ENCODE measurements at regions not wholly inside any gene's neighbourhood (a gene's known extent, or its start where the extent isn't known, plus 50 kb on each side); places are given as distances from the start of the nearest gene placed in this dataset.
A peak's percentile ranks its signal among the peaks of the same experiment; 100 is the strongest.

GRCh38 chr6:156519940-156520339 lies 257.2 kb upstream of the ARID1B start:
- H3K4me3 ChIP-seq = no peak overlapping the region
- H3K9me3 ChIP-seq (ENCODE audit: low read depth, low read length) = no peaks in the 10 kb centered on the region
- no peak overlapping the region for H3K9ac ChIP-seq (ENCODE audit: insufficient read length)
- H3K27ac ChIP-seq = no peak overlapping the region
- H3K36me3 ChIP-seq (ENCODE audit: insufficient read depth, low read length) = no peaks in the 10 kb centered on the region
- no peak for DNase-seq (ENCODE audit: low read depth, low spot score)
- TF ChIP-seq EZH2 (IDR thresholded peaks at IDR 0.05) (no peak), FOXP2 (optimal IDR thresholded peaks at IDR 0.05; ENCODE audit: control extremely low read depth, extremely low read length, insufficient read depth) (no peak)

GRCh38 chr6:156517088-156517487 lies 260.1 kb upstream of the ARID1B start:
- Histone ChIP-seq H3K27ac (no peak overlapping the region), H3K9ac (ENCODE audit: insufficient read length) (no peak overlapping the region), H3K4me3 (no peak overlapping the region), H3K9me3 (ENCODE audit: low read depth, low read length) (no peaks in the 10 kb centered on the region), H3K36me3 (ENCODE audit: insufficient read depth, low read length) (no peaks in the 10 kb centered on the region)
- no peak for TF ChIP-seq EZH2 (IDR thresholded peaks at IDR 0.05)
- TF ChIP-seq FOXP2 (optimal IDR thresholded peaks at IDR 0.05; ENCODE audit: control extremely low read depth, extremely low read length, insufficient read depth) = no peak
- no peak for TF ChIP-seq POLR2AphosphoS5 (IDR thresholded peaks at IDR 0.05; ENCODE audit: borderline replicate concordance, low read depth, low read length)
- no peak for DNase-seq (ENCODE audit: low read depth, low spot score)

GRCh38 chr6:156515242-156515641 lies 261.9 kb upstream of the ARID1B start:
- no peak for TF ChIP-seq EZH2 (IDR thresholded peaks at IDR 0.05)
- peak; percentile 68; the same call in 1 of the 2 replicates for TF ChIP-seq POLR2AphosphoS5 (IDR thresholded peaks at IDR 0.05; ENCODE audit: borderline replicate concordance, low read depth, low read length)
- DNase-seq (ENCODE audit: low read depth, low spot score) = peak; percentile 20
- no peak overlapping the region for H3K4me3 ChIP-seq

GRCh38 chr6:156513504-156513903 lies 263.7 kb upstream of the ARID1B start:
- H3K36me3 ChIP-seq (ENCODE audit: insufficient read depth, low read length) = no peaks in the 10 kb centered on the region
- H3K9me3 ChIP-seq (ENCODE audit: low read depth, low read length) = no peaks in the 10 kb centered on the region
- H3K4me3 ChIP-seq = no peak overlapping the region
- no peak overlapping the region for H3K27ac ChIP-seq
- no peak for DNase-seq (ENCODE audit: low read depth, low spot score)
- no peak overlapping the region for H3K9ac ChIP-seq (ENCODE audit: insufficient read length)
- TF ChIP-seq EZH2 (IDR thresholded peaks at IDR 0.05) = no peak
- TF ChIP-seq POLR2AphosphoS5 (IDR thresholded peaks at IDR 0.05; ENCODE audit: borderline replicate concordance, low read depth, low read length) = no peak
- no peak for TF ChIP-seq FOXP2 (optimal IDR thresholded peaks at IDR 0.05; ENCODE audit: control extremely low read depth, extremely low read length, insufficient read depth)

More at GRCh38 chr6:156515242-156515641, 261.9 kb upstream of the ARID1B start:
- Histone ChIP-seq H3K27ac (no peak overlapping the region), H3K9me3 (ENCODE audit: low read depth, low read length) (no peaks in the 10 kb centered on the region), H3K36me3 (ENCODE audit: insufficient read depth, low read length) (no peaks in the 10 kb centered on the region), H3K9ac (ENCODE audit: insufficient read length) (no peak overlapping the region)

GRCh38 chr6:156511570-156511969 lies 265.6 kb upstream of the ARID1B start:
- Histone ChIP-seq H3K4me3 (no peak overlapping the region), H3K36me3 (ENCODE audit: insufficient read depth, low read length) (no peaks in the 10 kb centered on the region), H3K9ac (ENCODE audit: insufficient read length) (no peak overlapping the region), H3K27ac (no peak overlapping the region), H3K9me3 (ENCODE audit: low read depth, low read length) (no peaks in the 10 kb centered on the region)
- no peak for TF ChIP-seq FOXP2 (optimal IDR thresholded peaks at IDR 0.05; ENCODE audit: control extremely low read depth, extremely low read length, insufficient read depth)
- TF ChIP-seq EZH2 (IDR thresholded peaks at IDR 0.05) = no peak
- no peak for DNase-seq (ENCODE audit: low read depth, low spot score)

GRCh38 chr6:156511051-156511450 lies 266.1 kb upstream of the ARID1B start:
- Histone ChIP-seq H3K27ac (no peak overlapping the region), H3K9ac (ENCODE audit: insufficient read length) (no peak overlapping the region), H3K9me3 (ENCODE audit: low read depth, low read length) (no peaks in the 10 kb centered on the region), H3K4me3 (no peak overlapping the region), H3K36me3 (ENCODE audit: insufficient read depth, low read length) (no peaks in the 10 kb centered on the region)
- no peak for TF ChIP-seq EZH2 (IDR thresholded peaks at IDR 0.05)
- no peak for TF ChIP-seq FOXP2 (optimal IDR thresholded peaks at IDR 0.05; ENCODE audit: control extremely low read depth, extremely low read length, insufficient read depth)
- TF ChIP-seq POLR2AphosphoS5 (IDR thresholded peaks at IDR 0.05; ENCODE audit: borderline replicate concordance, low read depth, low read length) = no peak
- no peak for DNase-seq (ENCODE audit: low read depth, low spot score)

GRCh38 chr6:156510242-156510641 lies 266.9 kb upstream of the ARID1B start:
- Histone ChIP-seq H3K36me3 (ENCODE audit: insufficient read depth, low read length) (no peaks in the 10 kb centered on the region), H3K9me3 (ENCODE audit: low read depth, low read length) (no peaks in the 10 kb centered on the region), H3K9ac (ENCODE audit: insufficient read length) (no peak overlapping the region), H3K27ac (no peak overlapping the region), H3K4me3 (no peak overlapping the region)
- DNase-seq (ENCODE audit: low read depth, low spot score) = no peak
- TF ChIP-seq EZH2 (IDR thresholded peaks at IDR 0.05) = no peak
- no peak for TF ChIP-seq POLR2AphosphoS5 (IDR thresholded peaks at IDR 0.05; ENCODE audit: borderline replicate concordance, low read depth, low read length)
- no peak for TF ChIP-seq FOXP2 (optimal IDR thresholded peaks at IDR 0.05; ENCODE audit: control extremely low read depth, extremely low read length, insufficient read depth)

- DNase-seq (ENCODE audit: low read depth, low spot score) = no peak
- no peak overlapping the region for H3K4me3 ChIP-seq
- no peak overlapping the region for H3K9ac ChIP-seq (ENCODE audit: insufficient read length)
- H3K36me3 ChIP-seq (ENCODE audit: insufficient read depth, low read length) = no peaks in the 10 kb centered on the region
- H3K27ac ChIP-seq = no peak overlapping the region
- H3K9me3 ChIP-seq (ENCODE audit: low read depth, low read length) = no peaks in the 10 kb centered on the region
- TF ChIP-seq FOXP2 (optimal IDR thresholded peaks at IDR 0.05; ENCODE audit: control extremely low read depth, extremely low read length, insufficient read depth) (no peak), EZH2 (IDR thresholded peaks at IDR 0.05) (no peak), POLR2AphosphoS5 (IDR thresholded peaks at IDR 0.05; ENCODE audit: borderline replicate concordance, low read depth, low read length) (no peak)
Measured at GRCh38 chr6:156509496-156509895, 267.7 kb upstream of the ARID1B start.

- no peak for DNase-seq (ENCODE audit: low read depth, low spot score)
- Histone ChIP-seq H3K9ac (ENCODE audit: insufficient read length) (no peak overlapping the region), H3K9me3 (ENCODE audit: low read depth, low read length) (no peaks in the 10 kb centered on the region), H3K36me3 (ENCODE audit: insufficient read depth, low read length) (no peaks in the 10 kb centered on the region), H3K4me3 (no peak overlapping the region), H3K27ac (no peak overlapping the region)
- TF ChIP-seq FOXP2 (optimal IDR thresholded peaks at IDR 0.05; ENCODE audit: control extremely low read depth, extremely low read length, insufficient read depth) = no peak
- no peak for TF ChIP-seq POLR2AphosphoS5 (IDR thresholded peaks at IDR 0.05; ENCODE audit: borderline replicate concordance, low read depth, low read length)
- no peak for TF ChIP-seq EZH2 (IDR thresholded peaks at IDR 0.05)
Measured at GRCh38 chr6:156508923-156509322, 268.3 kb upstream of the ARID1B start.

Measured in SK-N-MC (cell line).